Vagina (tissue), 2 donors: ENCODE measurements at regions not wholly inside any gene's neighbourhood (a gene's known extent, or its start where the extent isn't known, plus 50 kb on each side); places are given as distances from the start of the nearest gene placed in this dataset.

Experiments
- POLR2A ChIP-seq, 2 donors: fragments of 450-650 bp; IDR thresholded peaks; one replicate each; pipeline ENCODE4 v1.6.1; 2017; ENCODE audit warnings: antibody characterized with exemption in 2 of 2, mild to moderate bottlenecking in 2 of 2, moderate library complexity in 2 of 2
- POLR2AphosphoS5 ChIP-seq, 2 donors: sonication (generic); formaldehyde crosslinking; IDR thresholded peaks; one replicate each; pipeline ENCODE4 v1.9.0; 2017; ENCODE audit warnings: antibody characterized with exemption in 2 of 2, mild to moderate bottlenecking in 2 of 2, low read depth in 1 of 2; ENCODE audit not compliant: insufficient read depth in 1 of 2
- TF ChIP-seq, protein P1 (sequence below), 3 experiments: fragments of 450-650 bp in 2 of 3; fragments of 200-600 bp in 1 of 3; sonication (generic) in 1 of 3; IDR thresholded peaks; one replicate each; pipeline ENCODE4 v1.5.1; 2017 to 2019; ENCODE audit warnings: antibody characterized with exemption in 3 of 3, mild to moderate bottlenecking in 2 of 3, moderate library complexity in 2 of 3

DNA sequence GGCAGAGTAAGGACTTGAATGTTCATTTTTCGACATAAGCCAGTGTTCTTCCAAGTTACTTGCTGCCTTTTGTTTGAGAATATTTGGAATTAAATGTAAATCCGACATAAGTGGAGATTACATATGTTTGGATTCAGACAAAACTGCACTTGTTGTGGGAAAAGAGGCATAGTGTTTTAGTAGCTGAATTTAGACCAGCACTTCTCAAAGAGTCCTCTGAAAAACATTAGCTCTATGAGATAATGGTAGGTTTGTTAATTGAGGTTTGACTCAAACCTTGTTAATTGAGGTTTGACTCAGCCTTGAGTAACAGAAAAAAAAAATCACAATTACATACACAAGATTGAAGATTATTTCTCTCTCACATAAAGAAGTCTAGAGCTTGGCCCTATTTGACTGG lies 132.5 kb downstream of the NSUN3 start:
- TF ChIP-seq, protein P1, sequence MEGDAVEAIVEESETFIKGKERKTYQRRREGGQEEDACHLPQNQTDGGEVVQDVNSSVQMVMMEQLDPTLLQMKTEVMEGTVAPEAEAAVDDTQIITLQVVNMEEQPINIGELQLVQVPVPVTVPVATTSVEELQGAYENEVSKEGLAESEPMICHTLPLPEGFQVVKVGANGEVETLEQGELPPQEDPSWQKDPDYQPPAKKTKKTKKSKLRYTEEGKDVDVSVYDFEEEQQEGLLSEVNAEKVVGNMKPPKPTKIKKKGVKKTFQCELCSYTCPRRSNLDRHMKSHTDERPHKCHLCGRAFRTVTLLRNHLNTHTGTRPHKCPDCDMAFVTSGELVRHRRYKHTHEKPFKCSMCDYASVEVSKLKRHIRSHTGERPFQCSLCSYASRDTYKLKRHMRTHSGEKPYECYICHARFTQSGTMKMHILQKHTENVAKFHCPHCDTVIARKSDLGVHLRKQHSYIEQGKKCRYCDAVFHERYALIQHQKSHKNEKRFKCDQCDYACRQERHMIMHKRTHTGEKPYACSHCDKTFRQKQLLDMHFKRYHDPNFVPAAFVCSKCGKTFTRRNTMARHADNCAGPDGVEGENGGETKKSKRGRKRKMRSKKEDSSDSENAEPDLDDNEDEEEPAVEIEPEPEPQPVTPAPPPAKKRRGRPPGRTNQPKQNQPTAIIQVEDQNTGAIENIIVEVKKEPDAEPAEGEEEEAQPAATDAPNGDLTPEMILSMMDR (IDR thresholded peaks at IDR 0.05): no peak
- no peak for TF ChIP-seq POLR2AphosphoS5 (IDR thresholded peaks at IDR 0.05; ENCODE audit: insufficient read depth in 1 of 2, low read depth in 1 of 2)
- TF ChIP-seq POLR2A (IDR thresholded peaks at IDR 0.05): no peak
